ENCODE measurements at regions not wholly inside any gene's neighbourhood (a gene's known extent, or its start where the extent isn't known, plus 50 kb on each side); places are given as distances from the start of the nearest gene placed in this dataset.

- TF ChIP-seq CTCF (conservative IDR thresholded peaks at IDR 0.05 in 1 of 2, IDR thresholded peaks at IDR 0.05 in 1 of 2; ENCODE audit: extremely low read depth in 1 of 2, insufficient read depth in 1 of 2, low read depth in 1 of 2, low read length in 2 of 2): no peak
- TF ChIP-seq EZH2 (IDR thresholded peaks at IDR 0.05; ENCODE audit: borderline replicate concordance, low read length): no peak
Measured at GRCh38 chr11:81585390-81585933, 1148.2 kb downstream of the FAM181B start.

Data from mammary epithelial cell (primary cell).